ENCODE measurements at regions not wholly inside any gene's neighbourhood (a gene's known extent, or its start where the extent isn't known, plus 50 kb on each side); places are given as distances from the start of the nearest gene placed in this dataset.

- Histone ChIP-seq H3F3A (replicated peaks; ENCODE audit: insufficient read depth) (no peaks in the 10 kb centered on the region), H3K4me3 (ENCODE audit: low read depth in 2 of 2, low read length in 1 of 2) (no peak overlapping the region), H4K20me1 (ENCODE audit: insufficient read depth) (no peaks in the 10 kb centered on the region), H3K27ac (ENCODE audit: low read depth in 2 of 2, low read length in 1 of 2) (no peak overlapping the region), H3K9ac (no peak overlapping the region), H3K9me3 (no peaks in the 10 kb centered on the region), H3K4me1 (ENCODE audit: control insufficient read depth in 1 of 2, insufficient read depth in 2 of 2, low read depth in 1 of 2, low read length in 1 of 2) (no peaks in the 10 kb centered on the region), H3K79me2 (ENCODE audit: insufficient read depth) (no peaks in the 10 kb centered on the region), H3K9me2 (no peaks in the 10 kb centered on the region), H3K4me2 (no peak overlapping the region), H3K27me3 (ENCODE audit: insufficient read depth) (no peaks in the 10 kb centered on the region), H2AFZ (ENCODE audit: low read depth) (no peak overlapping the region), H3K36me3 (replicated peaks in 1 of 2; ENCODE audit: control insufficient read depth in 1 of 2, insufficient read depth in 2 of 2, low read length in 1 of 2) (no peaks in the 10 kb centered on the region)
- ChIA-PET POLR2A (no interaction called here), CTCF (no interaction called here)
- no peak for DNase-seq
- TF ChIP-seq JUND (IDR thresholded peaks at IDR 0.05) = no peak
- TF ChIP-seq MXI1 (IDR thresholded peaks at IDR 0.05; ENCODE audit: low read depth, low read length) = no peak
- TF ChIP-seq, protein P1, sequence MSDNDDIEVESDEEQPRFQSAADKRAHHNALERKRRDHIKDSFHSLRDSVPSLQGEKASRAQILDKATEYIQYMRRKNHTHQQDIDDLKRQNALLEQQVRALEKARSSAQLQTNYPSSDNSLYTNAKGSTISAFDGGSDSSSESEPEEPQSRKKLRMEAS (IDR thresholded peaks at IDR 0.05; ENCODE audit: low read depth) = no peak
- TF ChIP-seq ZBTB33 (IDR thresholded peaks at IDR 0.05; ENCODE audit: borderline replicate concordance, low read depth) = no peak
- TF ChIP-seq ELF1 (IDR thresholded peaks at IDR 0.05) = no peak
- no peak for TF ChIP-seq NRF1 (IDR thresholded peaks at IDR 0.05; ENCODE audit: low read depth, low read length)
- TF ChIP-seq EP300 (IDR thresholded peaks at IDR 0.05; ENCODE audit: borderline replicate concordance in 1 of 2, low read depth in 1 of 2, low read length in 1 of 2) = no peak
- no peak for TF ChIP-seq SIN3A (IDR thresholded peaks at IDR 0.05; ENCODE audit: borderline replicate concordance, low read depth, low read length)
- TF ChIP-seq, protein P2, sequence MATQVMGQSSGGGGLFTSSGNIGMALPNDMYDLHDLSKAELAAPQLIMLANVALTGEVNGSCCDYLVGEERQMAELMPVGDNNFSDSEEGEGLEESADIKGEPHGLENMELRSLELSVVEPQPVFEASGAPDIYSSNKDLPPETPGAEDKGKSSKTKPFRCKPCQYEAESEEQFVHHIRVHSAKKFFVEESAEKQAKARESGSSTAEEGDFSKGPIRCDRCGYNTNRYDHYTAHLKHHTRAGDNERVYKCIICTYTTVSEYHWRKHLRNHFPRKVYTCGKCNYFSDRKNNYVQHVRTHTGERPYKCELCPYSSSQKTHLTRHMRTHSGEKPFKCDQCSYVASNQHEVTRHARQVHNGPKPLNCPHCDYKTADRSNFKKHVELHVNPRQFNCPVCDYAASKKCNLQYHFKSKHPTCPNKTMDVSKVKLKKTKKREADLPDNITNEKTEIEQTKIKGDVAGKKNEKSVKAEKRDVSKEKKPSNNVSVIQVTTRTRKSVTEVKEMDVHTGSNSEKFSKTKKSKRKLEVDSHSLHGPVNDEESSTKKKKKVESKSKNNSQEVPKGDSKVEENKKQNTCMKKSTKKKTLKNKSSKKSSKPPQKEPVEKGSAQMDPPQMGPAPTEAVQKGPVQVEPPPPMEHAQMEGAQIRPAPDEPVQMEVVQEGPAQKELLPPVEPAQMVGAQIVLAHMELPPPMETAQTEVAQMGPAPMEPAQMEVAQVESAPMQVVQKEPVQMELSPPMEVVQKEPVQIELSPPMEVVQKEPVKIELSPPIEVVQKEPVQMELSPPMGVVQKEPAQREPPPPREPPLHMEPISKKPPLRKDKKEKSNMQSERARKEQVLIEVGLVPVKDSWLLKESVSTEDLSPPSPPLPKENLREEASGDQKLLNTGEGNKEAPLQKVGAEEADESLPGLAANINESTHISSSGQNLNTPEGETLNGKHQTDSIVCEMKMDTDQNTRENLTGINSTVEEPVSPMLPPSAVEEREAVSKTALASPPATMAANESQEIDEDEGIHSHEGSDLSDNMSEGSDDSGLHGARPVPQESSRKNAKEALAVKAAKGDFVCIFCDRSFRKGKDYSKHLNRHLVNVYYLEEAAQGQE (IDR thresholded peaks at IDR 0.05; ENCODE audit: low read depth, low read length) = no peak
- TF ChIP-seq, protein P3, sequence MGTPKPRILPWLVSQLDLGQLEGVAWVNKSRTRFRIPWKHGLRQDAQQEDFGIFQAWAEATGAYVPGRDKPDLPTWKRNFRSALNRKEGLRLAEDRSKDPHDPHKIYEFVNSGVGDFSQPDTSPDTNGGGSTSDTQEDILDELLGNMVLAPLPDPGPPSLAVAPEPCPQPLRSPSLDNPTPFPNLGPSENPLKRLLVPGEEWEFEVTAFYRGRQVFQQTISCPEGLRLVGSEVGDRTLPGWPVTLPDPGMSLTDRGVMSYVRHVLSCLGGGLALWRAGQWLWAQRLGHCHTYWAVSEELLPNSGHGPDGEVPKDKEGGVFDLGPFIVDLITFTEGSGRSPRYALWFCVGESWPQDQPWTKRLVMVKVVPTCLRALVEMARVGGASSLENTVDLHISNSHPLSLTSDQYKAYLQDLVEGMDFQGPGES (IDR thresholded peaks at IDR 0.05; ENCODE audit: low read depth, low read length) = no peak
- TF ChIP-seq CTCF (IDR thresholded peaks at IDR 0.05) = no peak
- TF ChIP-seq RCOR1 (IDR thresholded peaks at IDR 0.05; ENCODE audit: low read length) = no peak
- TF ChIP-seq YY1 (IDR thresholded peaks at IDR 0.05; ENCODE audit: low read depth) = no peak
- TF ChIP-seq POLR2AphosphoS5 (IDR thresholded peaks at IDR 0.05; ENCODE audit: low read depth, low read length) = no peak
- TF ChIP-seq RAD21 (IDR thresholded peaks at IDR 0.05; ENCODE audit: low read length) = no peak
- TF ChIP-seq TCF12 (IDR thresholded peaks at IDR 0.05) = no peak
- no peak for TF ChIP-seq EZH2phosphoT487 (IDR thresholded peaks at IDR 0.05; ENCODE audit: borderline replicate concordance, low read depth)
- no peak for TF ChIP-seq GABPA (IDR thresholded peaks at IDR 0.05; ENCODE audit: low read depth)
- no peak for TF ChIP-seq TEAD4 (IDR thresholded peaks at IDR 0.05; ENCODE audit: borderline replicate concordance, insufficient read depth)
- no peak for TF ChIP-seq PBX3 (IDR thresholded peaks at IDR 0.05)
- 70% methylated on average over 3 of the region's 3 CpGs for WGBS (ENCODE audit: low lambda C conversion rate)
Measured at GRCh38 chr5:122608222-122608621, 166.7 kb upstream of the SNX2 start.
